Activated T-cell treated with anti-CD3 and anti-CD28 coated beads, Interleukin-2, amount 50 U/mL, for 72 hours (primary cell): ENCODE measurements at regions not wholly inside any gene's neighbourhood (a gene's known extent, or its start where the extent isn't known, plus 50 kb on each side); places are given as distances from the start of the nearest gene placed in this dataset.

Experiments used
- ATAC-seq, 2 donors: fragments of 150-1000 bp; cut with Tn5 transposase; replicated peaks in 1 of 2; 2 replicates each; pipeline ENCODE4 v1.10.0; 2021; ENCODE audit warnings: moderate library complexity in 2 of 2, mild to moderate bottlenecking in 1 of 2
- DNase-seq, 2 donors: peaks; one replicate each; pipeline ENCODE4 v3.0.0; 2021 to 2022; ENCODE audit warnings: mixed read lengths in 1 of 2
- H3K27ac Mint-ChIP-seq: one replicate; pipeline ENCODE4 v1.8.0; 2022; ENCODE audit warnings: mild to moderate bottlenecking, moderate library complexity, mixed read lengths
- H3K27me3 Mint-ChIP-seq: one replicate; pipeline ENCODE4 v1.8.0; 2022; ENCODE audit warnings: low read depth, mixed read lengths
- H3K36me3 Mint-ChIP-seq, 2 donors: one replicate each; pipeline ENCODE4 v1.8.0; 2022; ENCODE audit warnings: mixed read lengths in 2 of 2, mild to moderate bottlenecking in 1 of 2; ENCODE audit not compliant: insufficient read depth in 2 of 2
- H3K4me1 Mint-ChIP-seq: one replicate; pipeline ENCODE4 v1.8.0; 2022; ENCODE audit warnings: low read depth, mixed read lengths
- H3K4me3 Mint-ChIP-seq, 2 donors: one replicate each; pipeline ENCODE4 v1.8.0; 2022; ENCODE audit warnings: mild to moderate bottlenecking in 2 of 2, mixed read lengths in 2 of 2, moderate library complexity in 2 of 2
- H3K9me3 Mint-ChIP-seq, 2 donors: one replicate each; pipeline ENCODE4 v1.8.0; 2022; ENCODE audit warnings: mixed read lengths in 2 of 2

DNA sequence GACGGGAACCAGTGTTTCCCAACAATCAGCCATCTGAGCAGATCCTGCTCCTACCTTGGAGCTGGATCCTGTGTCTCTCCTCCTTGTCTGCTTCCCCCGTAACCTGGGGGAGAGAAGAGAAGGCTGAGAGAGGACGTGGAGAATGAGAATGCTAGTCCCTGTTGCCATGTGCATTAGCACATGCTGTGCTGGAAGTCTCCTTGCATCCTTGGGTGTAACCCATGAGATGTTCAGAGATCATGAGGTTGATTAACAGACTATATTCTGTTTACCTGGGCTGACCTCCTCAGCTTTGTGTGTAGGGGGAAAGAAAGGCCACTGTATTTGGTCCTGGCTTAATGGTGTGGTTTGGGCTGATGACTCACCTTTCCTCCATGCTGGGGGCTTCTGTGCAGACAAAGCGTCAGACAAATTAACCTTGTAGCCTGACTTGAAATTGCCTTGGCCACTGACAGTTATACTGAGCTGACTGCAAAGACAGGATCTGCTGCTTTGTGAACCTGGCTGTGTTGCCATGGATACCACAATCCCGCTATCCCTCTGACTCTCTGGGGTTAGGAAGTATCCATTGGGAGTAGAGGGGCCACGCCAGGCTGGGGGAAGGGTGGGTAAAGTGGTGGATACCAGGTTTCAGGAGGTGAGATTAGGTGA, 243.7 kb upstream of the CHD6 start:
- no peaks in the 10 kb centered on the region for H3K36me3 Mint-ChIP-seq
- no peak overlapping the region for H3K27ac Mint-ChIP-seq
- no peak overlapping the region for H3K4me3 Mint-ChIP-seq
- no peak for ATAC-seq
- no peaks in the 10 kb centered on the region for H3K4me1 Mint-ChIP-seq
- H3K9me3 Mint-ChIP-seq: no peaks in the 10 kb centered on the region
- H3K27me3 Mint-ChIP-seq: no peaks in the 10 kb centered on the region
- DNase-seq: no peak

DNA sequence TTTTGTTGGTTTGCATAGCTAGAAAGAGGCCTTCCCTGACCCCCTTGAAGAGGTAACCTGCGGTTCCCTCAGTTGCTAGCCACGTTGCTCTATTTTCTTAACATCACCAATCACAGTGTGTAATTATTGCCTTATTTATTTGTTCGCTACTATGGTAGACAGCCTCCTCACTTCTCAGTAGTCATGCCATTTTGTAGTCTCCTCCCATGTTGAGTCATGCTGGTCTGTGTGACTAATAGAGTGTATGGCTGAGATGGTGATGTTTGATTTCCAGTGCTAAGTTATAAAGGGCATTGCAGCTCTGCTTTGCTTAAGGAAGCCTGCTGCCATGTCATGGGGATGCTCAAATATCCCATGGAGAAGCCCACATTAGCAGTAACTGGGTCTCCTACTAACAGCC, 236.6 kb upstream of the CHD6 start:
- DNase-seq (no peak), ATAC-seq (peak in 1 of 2 donors; percentile 41)
- Mint-ChIP-seq H3K27me3 (peaks cover 13% of the 10 kb centered on the region), H3K27ac (no peak overlapping the region), H3K4me1 (no peaks in the 10 kb centered on the region), H3K4me3 (no peak overlapping the region), H3K36me3 (no peaks in the 10 kb centered on the region), H3K9me3 (peaks cover 1 to 2% of the 10 kb centered on the region in 2 donors)

DNA sequence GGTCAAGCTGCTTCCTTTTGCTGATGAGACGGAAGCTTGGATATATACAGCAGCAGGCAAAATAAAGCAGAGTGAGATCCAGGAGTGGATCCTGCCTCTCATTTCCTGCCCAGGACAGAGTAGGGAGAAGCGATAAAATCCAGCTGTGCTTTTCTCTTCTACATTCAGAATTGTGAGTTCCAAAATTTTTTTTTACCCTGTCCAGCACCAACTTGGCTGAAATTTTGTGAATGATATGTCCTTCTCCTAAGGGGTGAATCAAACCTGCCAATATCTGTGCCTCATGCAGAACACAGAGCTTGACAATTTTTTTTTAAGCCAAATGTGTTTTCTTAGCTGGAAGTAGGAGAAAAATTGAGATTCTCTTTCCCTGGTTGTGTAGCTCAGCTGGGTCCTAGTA, 235.6 kb upstream of the CHD6 start:
- Mint-ChIP-seq H3K27ac (no peak overlapping the region), H3K4me3 (no peak overlapping the region), H3K27me3 (peaks cover 13% of the 10 kb centered on the region), H3K4me1 (no peaks in the 10 kb centered on the region), H3K9me3 (peaks cover 1 to 2% of the 10 kb centered on the region in 2 donors), H3K36me3 (no peaks in the 10 kb centered on the region)
- DNase-seq (no peak), ATAC-seq (no peak)

DNA sequence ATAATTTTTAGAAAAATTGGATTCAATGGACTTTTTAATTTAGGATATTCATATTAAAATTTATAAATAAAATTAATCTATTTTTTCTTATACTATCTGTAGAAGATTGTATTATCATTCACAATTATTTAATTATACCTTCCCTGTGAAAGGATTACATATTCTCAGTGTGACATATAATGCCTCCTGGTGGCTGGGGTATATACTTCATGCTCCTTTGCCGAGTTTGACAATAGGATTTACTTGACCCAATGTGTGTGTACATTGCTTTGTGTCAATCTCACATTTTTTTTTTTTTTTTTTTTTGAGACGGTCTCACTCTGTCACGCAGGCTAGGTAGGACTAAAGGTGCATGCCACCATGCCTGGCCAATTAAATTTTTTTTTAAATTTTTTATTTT, 230.0 kb upstream of the CHD6 start:
- Mint-ChIP-seq H3K4me3 (no peak overlapping the region), H3K27ac (no peak overlapping the region), H3K36me3 (no peaks in the 10 kb centered on the region), H3K4me1 (no peaks in the 10 kb centered on the region), H3K9me3 (no peaks in the 10 kb centered on the region), H3K27me3 (peaks cover 6% of the 10 kb centered on the region)
- ATAC-seq: no peak
- DNase-seq: no peak

DNA sequence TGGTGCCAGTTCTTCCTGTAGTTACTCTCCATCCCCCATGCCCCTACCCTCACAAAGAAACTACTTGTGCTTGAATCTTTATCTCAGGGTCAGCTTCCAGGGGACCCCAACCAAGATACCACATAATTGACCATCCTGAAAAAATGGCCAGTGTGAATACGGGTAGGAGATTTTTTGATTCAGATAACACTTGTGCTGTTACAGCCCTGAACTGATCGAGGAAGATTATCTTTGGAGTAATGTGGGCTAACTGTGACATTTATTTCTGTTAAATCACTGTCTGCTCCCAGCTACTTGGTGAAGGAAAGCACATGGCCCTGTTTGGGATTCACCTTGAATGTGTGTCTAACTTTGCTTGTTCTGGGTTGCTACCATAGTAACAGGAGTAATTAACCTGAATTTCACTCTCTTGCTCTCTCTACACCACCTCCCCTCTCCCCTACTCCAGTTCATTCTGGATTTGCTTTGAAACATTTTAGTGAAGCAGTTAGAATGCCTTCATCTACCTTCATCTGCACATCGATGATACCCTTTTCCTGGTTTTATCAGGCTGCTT, 219.6 kb upstream of the CHD6 start:
- Mint-ChIP-seq H3K9me3 (peaks cover 0 to 1% of the 10 kb centered on the region in 2 donors), H3K27me3 (peaks cover 7% of the 10 kb centered on the region), H3K27ac (no peak overlapping the region), H3K36me3 (no peaks in the 10 kb centered on the region), H3K4me3 (no peak overlapping the region), H3K4me1 (no peaks in the 10 kb centered on the region)
- ATAC-seq (no peak), DNase-seq (no peak)

DNA sequence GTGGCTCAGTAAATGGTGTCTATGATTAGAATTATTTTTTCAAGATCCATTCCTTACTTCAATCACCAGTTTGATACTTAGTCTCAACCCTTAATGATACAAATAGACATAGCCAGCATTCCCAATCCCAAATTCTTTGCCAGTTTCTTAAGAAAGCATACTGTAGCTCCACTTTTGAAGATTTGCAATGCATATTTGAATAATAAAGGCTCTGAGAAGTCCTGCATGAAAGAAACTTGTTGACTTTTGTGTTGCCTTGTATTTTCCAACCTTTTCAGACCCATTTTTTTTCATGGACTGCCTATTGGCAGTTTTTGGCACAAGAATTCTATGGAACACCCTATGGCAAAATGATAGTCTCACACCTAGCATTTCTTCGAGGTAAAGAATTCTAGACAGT, 215.6 kb upstream of the CHD6 start:
- Mint-ChIP-seq H3K9me3 (peaks cover 0 to 2% of the 10 kb centered on the region in 2 donors), H3K4me3 (no peak overlapping the region), H3K4me1 (no peaks in the 10 kb centered on the region), H3K36me3 (no peaks in the 10 kb centered on the region), H3K27me3 (no peaks in the 10 kb centered on the region), H3K27ac (no peak overlapping the region)
- DNase-seq (no peak), ATAC-seq (no peak)

DNA sequence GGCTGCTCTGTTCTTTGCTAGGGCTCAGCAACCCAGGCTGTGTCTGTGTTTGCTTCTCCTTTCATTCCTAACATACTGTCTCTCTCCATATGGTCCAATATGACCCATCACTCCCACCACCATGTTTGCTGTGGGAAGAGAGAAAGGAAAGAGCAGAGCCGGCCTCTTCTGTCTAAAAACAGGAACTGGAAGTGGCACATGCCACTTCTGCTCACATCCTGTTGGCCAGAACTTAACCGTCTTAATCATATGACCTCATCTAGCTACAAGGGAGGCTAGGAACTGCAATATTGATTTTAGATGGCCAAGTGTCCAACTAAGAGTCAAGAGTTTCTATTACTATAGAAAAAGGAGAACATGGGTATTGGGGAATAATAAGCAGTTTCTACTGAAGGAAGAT, 212.5 kb upstream of the CHD6 start:
- no peak for DNase-seq
- Mint-ChIP-seq H3K4me1 (no peaks in the 10 kb centered on the region), H3K27me3 (peaks cover 5% of the 10 kb centered on the region), H3K27ac (no peak overlapping the region), H3K9me3 (peaks cover 0 to 2% of the 10 kb centered on the region in 2 donors), H3K36me3 (no peaks in the 10 kb centered on the region), H3K4me3 (no peak overlapping the region)
- ATAC-seq: no peak

DNA sequence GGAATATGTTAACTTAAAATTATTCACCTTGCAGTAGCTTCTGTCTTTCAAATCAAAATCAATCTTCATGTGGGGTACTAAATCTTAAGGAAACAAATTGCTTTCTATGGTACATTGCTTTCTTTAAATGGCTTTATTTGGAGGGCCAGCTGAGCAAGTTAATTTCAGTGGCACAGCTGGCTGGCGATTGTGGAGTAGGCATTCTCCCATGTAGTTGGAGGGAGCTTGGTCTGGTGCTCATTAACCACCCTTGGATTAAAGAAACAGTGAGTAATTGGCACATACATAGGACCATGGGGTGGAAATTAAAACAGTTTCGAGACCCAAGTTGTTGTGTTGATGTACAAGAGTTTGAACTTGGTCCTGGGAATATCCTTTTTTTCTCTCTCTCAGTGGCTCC, 201.3 kb upstream of the CHD6 start:
- DNase-seq: no peak
- Mint-ChIP-seq H3K36me3 (no peaks in the 10 kb centered on the region), H3K4me3 (no peak overlapping the region), H3K9me3 (peaks cover 0 to 1% of the 10 kb centered on the region in 2 donors), H3K4me1 (no peaks in the 10 kb centered on the region), H3K27me3 (no peaks in the 10 kb centered on the region), H3K27ac (no peak overlapping the region)
- no peak for ATAC-seq

DNA sequence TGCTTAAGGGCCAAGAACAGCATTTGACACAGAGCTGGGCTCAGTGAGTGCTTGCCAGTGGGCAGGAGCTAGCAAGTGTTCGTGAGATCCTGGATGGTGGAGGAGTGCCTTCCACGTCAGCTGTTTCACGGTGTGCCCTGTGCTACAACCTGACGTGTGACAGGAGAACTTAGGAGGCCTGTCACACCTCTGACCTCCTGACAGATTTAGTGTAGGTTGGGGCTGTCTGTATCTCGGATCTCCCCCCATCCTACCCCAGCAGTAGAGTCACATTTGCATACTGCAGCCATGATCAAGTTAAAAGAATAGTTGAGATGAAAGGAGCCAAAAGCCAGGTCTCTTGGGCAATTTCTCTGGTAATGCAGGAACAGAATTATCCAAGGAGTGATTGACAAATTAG, 200.8 kb upstream of the CHD6 start:
- Mint-ChIP-seq H3K27ac (no peak overlapping the region), H3K4me1 (no peaks in the 10 kb centered on the region), H3K9me3 (peaks cover 0 to 1% of the 10 kb centered on the region in 2 donors), H3K36me3 (no peaks in the 10 kb centered on the region), H3K4me3 (no peak overlapping the region), H3K27me3 (no peaks in the 10 kb centered on the region)
- ATAC-seq (no peak), DNase-seq (no peak)

DNA sequence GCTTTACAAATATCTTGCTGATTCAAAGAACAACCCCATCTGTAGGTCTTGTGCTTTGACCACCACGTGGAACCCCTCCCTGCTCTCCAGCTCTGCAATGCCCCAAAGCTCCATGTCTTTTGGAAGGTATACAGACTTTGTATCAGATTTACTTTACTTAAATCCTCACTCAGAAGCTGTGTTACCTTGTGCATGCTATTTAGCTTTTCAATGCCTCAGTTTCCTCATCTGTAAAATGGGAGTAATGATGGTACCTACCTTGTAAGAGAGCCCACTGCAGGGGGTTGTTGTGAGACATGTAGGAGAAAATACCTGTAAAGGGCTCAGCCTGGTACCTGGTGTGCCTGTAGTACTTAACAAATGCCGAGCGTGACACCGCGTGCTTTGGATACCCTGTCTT, 200.2 kb upstream of the CHD6 start:
- ATAC-seq (no peak), DNase-seq (no peak)
- Mint-ChIP-seq H3K4me1 (no peaks in the 10 kb centered on the region), H3K27me3 (no peaks in the 10 kb centered on the region), H3K4me3 (no peak overlapping the region), H3K27ac (no peak overlapping the region), H3K36me3 (no peaks in the 10 kb centered on the region), H3K9me3 (peaks cover 1 to 2% of the 10 kb centered on the region in 2 donors)

DNA sequence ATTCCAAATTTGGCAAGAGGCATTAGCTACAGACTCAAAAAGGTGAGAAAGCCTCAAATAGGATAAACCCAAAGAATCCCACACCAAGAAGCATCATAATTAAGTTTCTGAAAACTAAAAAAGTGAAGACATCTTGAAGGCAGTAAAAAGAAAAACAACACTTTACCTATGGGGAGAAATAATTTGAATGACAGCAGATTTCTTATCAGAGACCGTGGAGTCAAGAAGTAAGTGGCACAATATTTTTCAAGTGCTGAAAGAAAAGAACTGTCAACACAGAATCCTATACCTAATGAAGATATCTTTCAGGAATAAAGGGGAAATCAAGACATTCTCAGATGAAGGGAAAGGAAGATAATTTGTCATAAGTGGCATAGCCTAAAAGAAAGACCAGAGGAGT, 193.3 kb upstream of the CHD6 start:
- ATAC-seq: no peak
- Mint-ChIP-seq H3K9me3 (peaks cover 10 to 12% of the 10 kb centered on the region in 2 donors), H3K4me1 (no peaks in the 10 kb centered on the region)

DNA sequence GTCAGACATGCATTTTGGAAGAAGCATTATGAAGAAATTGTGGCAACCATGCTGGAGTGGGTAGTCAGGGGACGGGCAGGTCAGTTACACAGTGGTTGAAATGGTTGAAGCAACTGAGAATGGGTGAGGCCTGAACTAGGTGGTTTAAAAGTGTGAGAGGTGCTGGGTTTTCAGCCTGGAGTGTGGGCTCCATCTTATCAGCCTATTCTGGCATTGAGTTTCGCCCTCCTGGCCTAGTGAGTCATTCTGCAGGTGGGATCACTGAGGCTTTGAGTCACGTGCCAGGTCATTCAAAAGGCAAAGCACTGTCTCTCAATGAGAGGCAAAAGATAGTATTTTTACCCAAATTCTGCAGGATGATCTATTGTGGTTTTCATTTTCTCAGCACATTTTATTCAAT, 181.9 kb upstream of the CHD6 start:
- DNase-seq (no peak), ATAC-seq (no peak)
- no peaks in the 10 kb centered on the region for H3K4me1 Mint-ChIP-seq
- peaks cover 0 to 2% of the 10 kb centered on the region in 2 donors for H3K9me3 Mint-ChIP-seq
- H3K36me3 Mint-ChIP-seq: no peaks in the 10 kb centered on the region
- no peaks in the 10 kb centered on the region for H3K27me3 Mint-ChIP-seq
- no peak overlapping the region for H3K27ac Mint-ChIP-seq
- no peak overlapping the region for H3K4me3 Mint-ChIP-seq

More for the DNA sequence above, 193.3 kb upstream of the CHD6 start:
- no peak overlapping the region for H3K27ac Mint-ChIP-seq
- no peak for DNase-seq
- peaks cover 6% of the 10 kb centered on the region for H3K27me3 Mint-ChIP-seq
- H3K36me3 Mint-ChIP-seq: peaks cover 2% of the 10 kb centered on the region in 2 donors
- H3K4me3 Mint-ChIP-seq: no peak overlapping the region

DNA sequence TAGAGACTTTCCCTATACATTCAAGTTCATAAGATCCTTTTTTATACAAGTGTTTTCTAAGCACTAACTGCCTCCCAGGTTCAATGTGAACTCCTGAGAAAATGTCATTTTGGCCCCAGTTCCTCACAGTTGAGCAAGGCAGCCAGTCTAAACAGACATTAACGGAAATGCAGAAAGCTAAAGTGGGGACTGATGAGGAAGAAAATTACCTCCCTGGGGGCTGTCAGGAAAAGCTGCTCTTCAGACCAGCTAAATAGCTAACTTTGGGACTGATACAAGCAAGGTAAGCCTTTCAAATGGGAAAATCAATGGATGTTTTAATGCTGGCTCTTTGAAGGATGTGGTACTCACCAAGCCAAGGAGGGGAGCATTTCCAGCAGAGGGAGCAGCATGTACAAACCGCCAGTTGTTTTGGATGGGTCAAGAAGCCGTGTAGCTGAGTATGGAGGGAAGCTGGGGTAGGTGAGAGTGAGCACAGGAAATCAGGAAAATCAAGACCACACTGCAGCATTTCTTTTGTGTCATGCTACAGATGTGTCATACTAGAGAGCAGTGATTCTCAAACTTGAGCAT, 180.8 kb upstream of the CHD6 start:
- H3K36me3 Mint-ChIP-seq: no peaks in the 10 kb centered on the region
- H3K27ac Mint-ChIP-seq: no peak overlapping the region
- H3K9me3 Mint-ChIP-seq: no peaks in the 10 kb centered on the region
- no peaks in the 10 kb centered on the region for H3K4me1 Mint-ChIP-seq
- DNase-seq (no peak), ATAC-seq (no peak)
- H3K4me3 Mint-ChIP-seq: no peak overlapping the region
- no peaks in the 10 kb centered on the region for H3K27me3 Mint-ChIP-seq

DNA sequence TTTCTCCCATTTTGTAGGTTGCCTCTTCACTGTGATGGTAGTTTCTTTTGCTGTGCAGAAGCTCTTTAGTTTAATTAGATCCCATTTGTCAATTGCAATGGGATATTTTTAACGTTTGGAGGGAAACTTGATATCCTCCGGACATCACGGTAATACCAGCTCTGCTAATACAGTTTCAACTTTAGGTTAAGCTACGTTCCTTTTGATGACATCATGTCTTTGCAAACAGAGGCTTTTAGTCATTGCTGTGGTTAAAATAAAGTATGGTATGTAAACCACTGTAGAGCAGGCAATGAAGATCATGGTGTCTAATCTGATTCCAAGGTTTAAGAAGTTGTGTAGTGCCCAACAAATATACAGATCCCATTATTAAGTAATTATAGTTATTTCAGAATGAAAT, 168.0 kb upstream of the CHD6 start:
- ATAC-seq (no peak), DNase-seq (no peak)
- peaks cover 7% of the 10 kb centered on the region for H3K27me3 Mint-ChIP-seq
- no peak overlapping the region for H3K4me3 Mint-ChIP-seq
- H3K9me3 Mint-ChIP-seq: peaks cover 2 to 4% of the 10 kb centered on the region in 2 donors
- no peaks in the 10 kb centered on the region for H3K4me1 Mint-ChIP-seq
- no peaks in the 10 kb centered on the region for H3K36me3 Mint-ChIP-seq
- no peak overlapping the region for H3K27ac Mint-ChIP-seq
